ENCODE measurements at regions not wholly inside any gene's neighbourhood (a gene's known extent, or its start where the extent isn't known, plus 50 kb on each side); places are given as distances from the start of the nearest gene placed in this dataset.

GRCh38 chr4:108335081-108335480 is 166.3 kb upstream of the LEF1 start:
- Histone ChIP-seq H3K27me3 (ENCODE audit: insufficient read depth, poor library complexity, severe bottlenecking) (peaks cover 4% of the 10 kb centered on the region), H3K4me3 (ENCODE audit: severe bottlenecking) (no peak overlapping the region), H3K27ac (ENCODE audit: poor library complexity, severe bottlenecking) (no peak overlapping the region), H3K9me3 (ENCODE audit: severe bottlenecking) (no peaks in the 10 kb centered on the region), H3K4me1 (ENCODE audit: insufficient read depth, poor library complexity, severe bottlenecking) (no peaks in the 10 kb centered on the region), H3K36me3 (ENCODE audit: low read depth) (no peaks in the 10 kb centered on the region)
- TF ChIP-seq CTCF (IDR thresholded peaks at IDR 0.05; ENCODE audit: poor library complexity, severe bottlenecking), result no peak
- DNase-seq (ENCODE audit: low spot score) (no peak), ATAC-seq (ENCODE audit: low read depth) (no peak)

GRCh38 chr4:108334031-108334430 is 165.3 kb upstream of the LEF1 start:
- Histone ChIP-seq H3K4me1 (ENCODE audit: insufficient read depth, poor library complexity, severe bottlenecking) (no peaks in the 10 kb centered on the region), H3K9me3 (ENCODE audit: severe bottlenecking) (no peaks in the 10 kb centered on the region), H3K36me3 (ENCODE audit: low read depth) (no peaks in the 10 kb centered on the region), H3K4me3 (ENCODE audit: severe bottlenecking) (no peak overlapping the region), H3K27ac (ENCODE audit: poor library complexity, severe bottlenecking) (no peak overlapping the region), H3K27me3 (ENCODE audit: insufficient read depth, poor library complexity, severe bottlenecking) (peaks cover 4% of the 10 kb centered on the region)
- TF ChIP-seq CTCF (IDR thresholded peaks at IDR 0.05; ENCODE audit: poor library complexity, severe bottlenecking), result no peak
- DNase-seq (ENCODE audit: low spot score) (no peak), ATAC-seq (ENCODE audit: low read depth) (no peak)

GRCh38 chr4:108333353-108333942 is 164.7 kb upstream of the LEF1 start:
- Histone ChIP-seq H3K27ac (ENCODE audit: poor library complexity, severe bottlenecking) (no peak overlapping the region), H3K9me3 (ENCODE audit: severe bottlenecking) (no peaks in the 10 kb centered on the region), H3K4me1 (ENCODE audit: insufficient read depth, poor library complexity, severe bottlenecking) (no peaks in the 10 kb centered on the region), H3K4me3 (ENCODE audit: severe bottlenecking) (no peak overlapping the region), H3K27me3 (ENCODE audit: insufficient read depth, poor library complexity, severe bottlenecking) (peaks cover 4% of the 10 kb centered on the region), H3K36me3 (ENCODE audit: low read depth) (no peaks in the 10 kb centered on the region)
- DNase-seq (ENCODE audit: low spot score) (no peak), ATAC-seq (ENCODE audit: low read depth) (no peak)
- no peak for TF ChIP-seq CTCF (IDR thresholded peaks at IDR 0.05; ENCODE audit: poor library complexity, severe bottlenecking)

GRCh38 chr4:108331905-108332632 is 163.3 kb upstream of the LEF1 start:
- H3K36me3 ChIP-seq (ENCODE audit: low read depth), result no peaks in the 10 kb centered on the region
- H3K27ac ChIP-seq (ENCODE audit: poor library complexity, severe bottlenecking), result no peak overlapping the region
- H3K4me1 ChIP-seq (ENCODE audit: insufficient read depth, poor library complexity, severe bottlenecking), result no peaks in the 10 kb centered on the region
- TF ChIP-seq CTCF (IDR thresholded peaks at IDR 0.05; ENCODE audit: poor library complexity, severe bottlenecking), result no peak
- H3K4me3 ChIP-seq (ENCODE audit: severe bottlenecking), result no peak overlapping the region
- H3K27me3 ChIP-seq (ENCODE audit: insufficient read depth, poor library complexity, severe bottlenecking), result peaks cover 4% of the 10 kb centered on the region
- H3K9me3 ChIP-seq (ENCODE audit: severe bottlenecking), result no peaks in the 10 kb centered on the region
- ATAC-seq (ENCODE audit: low read depth) (no peak), DNase-seq (ENCODE audit: low spot score) (no peak)

- H3K27ac ChIP-seq (ENCODE audit: poor library complexity, severe bottlenecking), result no peak overlapping the region
- no peak overlapping the region for H3K4me3 ChIP-seq (ENCODE audit: severe bottlenecking)
- H3K4me1 ChIP-seq (ENCODE audit: insufficient read depth, poor library complexity, severe bottlenecking), result no peaks in the 10 kb centered on the region
- H3K27me3 ChIP-seq (ENCODE audit: insufficient read depth, poor library complexity, severe bottlenecking), result no peaks in the 10 kb centered on the region
- no peak for TF ChIP-seq CTCF (IDR thresholded peaks at IDR 0.05; ENCODE audit: poor library complexity, severe bottlenecking)
- no peak for DNase-seq (ENCODE audit: low spot score)
- H3K9me3 ChIP-seq (ENCODE audit: severe bottlenecking), result no peaks in the 10 kb centered on the region
- no peak for ATAC-seq (ENCODE audit: low read depth)
- no peaks in the 10 kb centered on the region for H3K36me3 ChIP-seq (ENCODE audit: low read depth)
Measured at GRCh38 chr4:108328383-108328732, 159.6 kb upstream of the LEF1 start.

Measured in RWPE2 (cell line).